ENCODE measurements at regions not wholly inside any gene's neighbourhood (a gene's known extent, or its start where the extent isn't known, plus 50 kb on each side); places are given as distances from the start of the nearest gene placed in this dataset.

- Histone ChIP-seq H3K27me3 (no peaks in the 10 kb centered on the region), H3K4me3 (no peak overlapping the region), H3K4me1 (no peaks in the 10 kb centered on the region), H3K27ac (no peak overlapping the region), H3K36me3 (no peaks in the 10 kb centered on the region), H3K9me3 (no peaks in the 10 kb centered on the region)
- TF ChIP-seq POLR2AphosphoS5 (IDR thresholded peaks at IDR 0.05) (no peak), POLR2A (IDR thresholded peaks at IDR 0.05) (no peak), CTCF (IDR thresholded peaks at IDR 0.05) (no peak), EP300 (IDR thresholded peaks at IDR 0.05) (no peak)
- no peak for DNase-seq
- intact Hi-C loops (cut with DNase I; ENCODE audit: low total_unique reads), result no loop called here
- 71 to 80% (median 76%) methylated on average over 4 of the region's 4 CpGs for WGBS, 5 donors
These were observed 1123.7 kb downstream of the TDRD15 start for GRCh38 chr2:22247466-22247865.

DNA sequence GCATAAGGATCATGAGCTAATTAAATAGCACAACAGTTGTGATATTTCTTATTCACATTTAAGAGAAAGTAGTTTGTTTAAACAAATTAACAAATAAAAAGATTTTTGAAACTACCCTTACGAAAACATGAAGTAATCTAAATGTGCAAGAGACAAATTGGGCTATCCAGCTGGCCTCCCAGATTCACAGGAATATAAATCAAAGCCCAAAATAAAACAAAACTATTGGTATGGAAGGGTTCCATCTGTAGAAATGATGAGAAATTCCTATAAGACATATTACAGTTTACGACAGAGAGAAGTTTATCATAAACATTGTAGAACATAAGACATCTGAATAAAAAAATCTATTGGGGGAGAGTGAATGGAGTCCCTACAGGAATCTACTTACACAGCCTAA, 1125.1 kb downstream of the TDRD15 start:
- DNase-seq, result peak in 1 of 2 donors; percentile 35
- TF ChIP-seq POLR2AphosphoS5 (IDR thresholded peaks at IDR 0.05), result no peak
- TF ChIP-seq EP300 (IDR thresholded peaks at IDR 0.05), result no peak
- no peak for TF ChIP-seq CTCF (IDR thresholded peaks at IDR 0.05)
- no peak for TF ChIP-seq POLR2A (IDR thresholded peaks at IDR 0.05)

GRCh38 chr2:22253171-22253570, 1129.4 kb downstream of the TDRD15 start:
- DNase-seq, result no peak
- intact Hi-C loops (cut with DNase I; ENCODE audit: low total_unique reads), result no loop called here
- WGBS, 5 donors, result 47 to 70% (median 66%) methylated on average over 2 of the region's 2 CpGs
- Histone ChIP-seq H3K4me1 (no peaks in the 10 kb centered on the region), H3K27ac (no peak overlapping the region), H3K9me3 (no peaks in the 10 kb centered on the region), H3K27me3 (no peaks in the 10 kb centered on the region), H3K36me3 (no peaks in the 10 kb centered on the region), H3K4me3 (no peak overlapping the region)
- TF ChIP-seq EP300 (IDR thresholded peaks at IDR 0.05) (no peak), CTCF (IDR thresholded peaks at IDR 0.05) (no peak), POLR2AphosphoS5 (IDR thresholded peaks at IDR 0.05) (no peak), POLR2A (IDR thresholded peaks at IDR 0.05) (no peak)

More for the DNA sequence above, 1125.1 kb downstream of the TDRD15 start:
- no peaks in the 10 kb centered on the region for H3K27me3 ChIP-seq
- H3K9me3 ChIP-seq, result no peaks in the 10 kb centered on the region
- no peaks in the 10 kb centered on the region for H3K36me3 ChIP-seq
- 66 to 77% (median 70%) methylated on average over 2 of the region's 2 CpGs for WGBS, 5 donors
- no peak overlapping the region for H3K27ac ChIP-seq
- intact Hi-C loops (cut with DNase I; ENCODE audit: low total_unique reads), result no loop called here
- no peaks in the 10 kb centered on the region for H3K4me1 ChIP-seq
- H3K4me3 ChIP-seq, result no peak overlapping the region

DNA sequence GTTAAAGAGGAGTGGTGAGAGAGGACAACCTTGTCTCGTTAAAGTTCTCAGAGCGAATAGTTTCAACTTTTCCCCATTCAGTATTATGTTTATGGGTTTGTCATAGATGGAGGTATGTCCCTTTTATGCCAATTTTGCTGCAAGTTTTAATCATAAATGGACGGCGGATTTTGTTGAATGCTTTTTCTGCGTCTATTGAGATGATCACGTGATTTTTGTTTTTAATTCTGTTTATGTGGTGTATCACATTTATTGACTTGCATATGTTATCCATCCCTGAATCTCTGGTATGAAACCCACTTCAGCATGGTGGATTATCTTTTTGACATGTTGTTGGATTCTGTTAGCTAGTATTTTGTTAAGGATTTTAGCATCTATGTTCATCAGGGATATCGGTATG, 1123.8 kb upstream of the KLHL29 start:
- no peaks in the 10 kb centered on the region for H3K27me3 ChIP-seq
- no peak for DNase-seq
- H3K9me3 ChIP-seq, result peaks cover 0 to 14% (median 5%) of the 10 kb centered on the region in 4 donors
- H3K27ac ChIP-seq, result no peak overlapping the region
- intact Hi-C loops (cut with DNase I; ENCODE audit: low total_unique reads), result no loop called here
- 92 to 96% (median 95%) methylated on average over 7 of the region's 7 CpGs for WGBS, 5 donors
- TF ChIP-seq POLR2AphosphoS5 (IDR thresholded peaks at IDR 0.05), result no peak
- no peak for TF ChIP-seq EP300 (IDR thresholded peaks at IDR 0.05)
- no peak for TF ChIP-seq POLR2A (IDR thresholded peaks at IDR 0.05)
- TF ChIP-seq CTCF (IDR thresholded peaks at IDR 0.05), result no peak
- H3K4me3 ChIP-seq, result no peak overlapping the region
- H3K4me1 ChIP-seq, result no peaks in the 10 kb centered on the region
- no peaks in the 10 kb centered on the region for H3K36me3 ChIP-seq
